ENCODE measurements at regions not wholly inside any gene's neighbourhood (a gene's known extent, or its start where the extent isn't known, plus 50 kb on each side); places are given as distances from the start of the nearest gene placed in this dataset.

GRCh38 chr5:59999056-59999455 lies 105.5 kb upstream of the PDE4D start:
- TF ChIP-seq POLR2A (IDR thresholded peaks at IDR 0.05) (no peak), CTCF (IDR thresholded peaks at IDR 0.05) (no peak), EP300 (IDR thresholded peaks at IDR 0.05) (no peak)
